Liver (tissue), 2 donors: ENCODE measurements at regions not wholly inside any gene's neighbourhood (a gene's known extent, or its start where the extent isn't known, plus 50 kb on each side); places are given as distances from the start of the nearest gene placed in this dataset.

Experiments
- TF ChIP-seq, protein P1 (sequence below): fragments of 150-350 bp; IDR thresholded peaks from 2 replicates; pipeline ENCODE4 v1.5.1; 2017; ENCODE audit warnings: improper control_type of control experiment, low read depth, low read length; ENCODE audit not compliant: missing input control
- TF ChIP-seq, protein P2 (sequence below): IDR thresholded peaks from 2 replicates; pipeline ENCODE4 v1.6.1; 2016; ENCODE audit warnings: antibody characterized with exemption, mild to moderate bottlenecking
- donor health status: healthy.

DNA sequence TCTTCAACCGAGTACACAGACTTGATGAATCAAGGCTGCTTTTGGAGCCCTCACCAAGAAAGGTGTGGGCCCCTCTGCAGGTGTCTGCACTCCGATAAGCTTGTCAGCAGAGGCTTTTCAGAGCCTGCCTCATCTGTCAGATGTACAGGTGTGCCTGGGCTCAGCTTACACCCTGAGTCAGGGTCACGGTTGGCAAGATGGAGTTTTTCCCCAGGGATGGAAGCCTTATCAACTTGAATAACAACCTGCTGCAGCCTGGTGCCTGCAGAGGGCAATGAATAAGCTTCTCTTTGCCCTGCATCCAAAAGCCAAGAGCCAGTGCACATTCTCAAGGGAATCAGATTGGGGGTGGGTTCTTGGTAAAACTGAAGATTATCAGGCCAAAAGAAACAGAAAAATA lies 427.1 kb downstream of the CD83 start:
- TF ChIP-seq, protein P1, sequence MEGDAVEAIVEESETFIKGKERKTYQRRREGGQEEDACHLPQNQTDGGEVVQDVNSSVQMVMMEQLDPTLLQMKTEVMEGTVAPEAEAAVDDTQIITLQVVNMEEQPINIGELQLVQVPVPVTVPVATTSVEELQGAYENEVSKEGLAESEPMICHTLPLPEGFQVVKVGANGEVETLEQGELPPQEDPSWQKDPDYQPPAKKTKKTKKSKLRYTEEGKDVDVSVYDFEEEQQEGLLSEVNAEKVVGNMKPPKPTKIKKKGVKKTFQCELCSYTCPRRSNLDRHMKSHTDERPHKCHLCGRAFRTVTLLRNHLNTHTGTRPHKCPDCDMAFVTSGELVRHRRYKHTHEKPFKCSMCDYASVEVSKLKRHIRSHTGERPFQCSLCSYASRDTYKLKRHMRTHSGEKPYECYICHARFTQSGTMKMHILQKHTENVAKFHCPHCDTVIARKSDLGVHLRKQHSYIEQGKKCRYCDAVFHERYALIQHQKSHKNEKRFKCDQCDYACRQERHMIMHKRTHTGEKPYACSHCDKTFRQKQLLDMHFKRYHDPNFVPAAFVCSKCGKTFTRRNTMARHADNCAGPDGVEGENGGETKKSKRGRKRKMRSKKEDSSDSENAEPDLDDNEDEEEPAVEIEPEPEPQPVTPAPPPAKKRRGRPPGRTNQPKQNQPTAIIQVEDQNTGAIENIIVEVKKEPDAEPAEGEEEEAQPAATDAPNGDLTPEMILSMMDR, result no peak
- TF ChIP-seq, protein P2, sequence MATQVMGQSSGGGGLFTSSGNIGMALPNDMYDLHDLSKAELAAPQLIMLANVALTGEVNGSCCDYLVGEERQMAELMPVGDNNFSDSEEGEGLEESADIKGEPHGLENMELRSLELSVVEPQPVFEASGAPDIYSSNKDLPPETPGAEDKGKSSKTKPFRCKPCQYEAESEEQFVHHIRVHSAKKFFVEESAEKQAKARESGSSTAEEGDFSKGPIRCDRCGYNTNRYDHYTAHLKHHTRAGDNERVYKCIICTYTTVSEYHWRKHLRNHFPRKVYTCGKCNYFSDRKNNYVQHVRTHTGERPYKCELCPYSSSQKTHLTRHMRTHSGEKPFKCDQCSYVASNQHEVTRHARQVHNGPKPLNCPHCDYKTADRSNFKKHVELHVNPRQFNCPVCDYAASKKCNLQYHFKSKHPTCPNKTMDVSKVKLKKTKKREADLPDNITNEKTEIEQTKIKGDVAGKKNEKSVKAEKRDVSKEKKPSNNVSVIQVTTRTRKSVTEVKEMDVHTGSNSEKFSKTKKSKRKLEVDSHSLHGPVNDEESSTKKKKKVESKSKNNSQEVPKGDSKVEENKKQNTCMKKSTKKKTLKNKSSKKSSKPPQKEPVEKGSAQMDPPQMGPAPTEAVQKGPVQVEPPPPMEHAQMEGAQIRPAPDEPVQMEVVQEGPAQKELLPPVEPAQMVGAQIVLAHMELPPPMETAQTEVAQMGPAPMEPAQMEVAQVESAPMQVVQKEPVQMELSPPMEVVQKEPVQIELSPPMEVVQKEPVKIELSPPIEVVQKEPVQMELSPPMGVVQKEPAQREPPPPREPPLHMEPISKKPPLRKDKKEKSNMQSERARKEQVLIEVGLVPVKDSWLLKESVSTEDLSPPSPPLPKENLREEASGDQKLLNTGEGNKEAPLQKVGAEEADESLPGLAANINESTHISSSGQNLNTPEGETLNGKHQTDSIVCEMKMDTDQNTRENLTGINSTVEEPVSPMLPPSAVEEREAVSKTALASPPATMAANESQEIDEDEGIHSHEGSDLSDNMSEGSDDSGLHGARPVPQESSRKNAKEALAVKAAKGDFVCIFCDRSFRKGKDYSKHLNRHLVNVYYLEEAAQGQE, result no peak
